Liver (tissue), 8 donors: ENCODE measurements at regions not wholly inside any gene's neighbourhood (a gene's known extent, or its start where the extent isn't known, plus 50 kb on each side); places are given as distances from the start of the nearest gene placed in this dataset.

ENCODE experiments used
- DNase-seq: peaks from one replicate; pipeline ENCODE4 v3.0.0-alpha.2; 2017; ENCODE audit warnings: low spot score
- H3K27ac ChIP-seq, 2 donors: one replicate each; pipeline ENCODE4 v1.7.0; 2013; ENCODE audit warnings: inconsistent platforms in 2 of 2, low read length in 2 of 2, control low read depth in 1 of 2, low read depth in 1 of 2, mild to moderate bottlenecking in 1 of 2
- H3K27me3 ChIP-seq, 4 donors: one replicate each; pipeline versions ENCODE4 v1.6.1 to v1.7.0; 2013; ENCODE audit warnings: low read length in 3 of 4, inconsistent platforms in 1 of 4, mild to moderate bottlenecking in 1 of 4, moderate library complexity in 1 of 4; ENCODE audit not compliant: control insufficient read depth in 4 of 4, insufficient read depth in 4 of 4
- H3K36me3 ChIP-seq, 4 donors: one replicate each; pipeline versions ENCODE4 v1.6.1 to v1.7.0; 2013; ENCODE audit warnings: low read length in 3 of 4, mild to moderate bottlenecking in 3 of 4, low read depth in 1 of 4, moderate library complexity in 1 of 4; ENCODE audit not compliant: control insufficient read depth in 4 of 4, insufficient read depth in 3 of 4
- H3K4me1 ChIP-seq, 4 donors: one replicate each; pipeline versions ENCODE4 v1.6.1 to v1.7.0; 2013; ENCODE audit warnings: low read length in 3 of 4, mild to moderate bottlenecking in 3 of 4, moderate library complexity in 1 of 4; ENCODE audit not compliant: control insufficient read depth in 4 of 4, insufficient read depth in 4 of 4
- H3K4me3 ChIP-seq, 3 donors: one replicate each; pipeline versions ENCODE4 v1.6.1 to v1.7.0; 2013; ENCODE audit warnings: low read length in 3 of 3, control low read depth in 1 of 3, low read depth in 1 of 3, mild to moderate bottlenecking in 1 of 3
- H3K9ac ChIP-seq, 2 donors: one replicate each; pipeline ENCODE4 v1.7.0; 2013; ENCODE audit warnings: low read length in 2 of 2, mild to moderate bottlenecking in 2 of 2, moderate library complexity in 2 of 2, control low read depth in 1 of 2, low read depth in 1 of 2
- H3K9me3 ChIP-seq, 4 donors: one replicate each; pipeline versions ENCODE4 v1.6.1 to v1.7.0; 2013; ENCODE audit warnings: low read length in 3 of 4; ENCODE audit not compliant: control insufficient read depth in 4 of 4
- EGR1 ChIP-seq, 2 donors: IDR thresholded peaks; 2 replicates each; pipeline ENCODE4 v1.6.1; 2016 to 2018; ENCODE audit warnings: antibody characterized with exemption in 2 of 2, low read depth in 2 of 2
- FOXA1 ChIP-seq: IDR thresholded peaks from 2 replicates; pipeline ENCODE4 v1.6.1; 2016; ENCODE audit warnings: antibody characterized with exemption
- HNF4A ChIP-seq, 2 donors: conservative IDR thresholded peaks; 2 replicates each; pipeline ENCODE4 v1.6.1; 2016; ENCODE audit warnings: antibody characterized with exemption in 2 of 2, mild to moderate bottlenecking in 2 of 2
- HNF4G ChIP-seq: IDR thresholded peaks from 2 replicates; pipeline ENCODE4 v1.6.1; 2016; ENCODE audit warnings: antibody characterized with exemption
- JUND ChIP-seq, 2 donors: IDR thresholded peaks; 2 replicates each; pipeline ENCODE4 v1.6.1; 2016; ENCODE audit warnings: antibody characterized with exemption in 2 of 2
- NR2F2 ChIP-seq: IDR thresholded peaks from 2 replicates; pipeline ENCODE4 v1.6.1; 2016; ENCODE audit warnings: antibody characterized with exemption
- RXRA ChIP-seq, 2 donors: IDR thresholded peaks; 2 replicates each; pipeline ENCODE4 v1.6.1; 2017 to 2018; ENCODE audit warnings: antibody characterized with exemption in 2 of 2, mild to moderate bottlenecking in 1 of 2
- TAF1 ChIP-seq: conservative IDR thresholded peaks from 2 replicates; pipeline ENCODE4 v1.6.1; 2016; ENCODE audit warnings: antibody characterized with exemption, mild to moderate bottlenecking
- YY1 ChIP-seq: IDR thresholded peaks from 2 replicates; pipeline ENCODE4 v1.6.1; 2016; ENCODE audit warnings: antibody characterized with exemption, mild to moderate bottlenecking
- WGBS: extraction: QIAGEN DNeasy Blood & Tissue Kit; methylation state at CpG from one replicate; pipeline ENCODE4 v1.1.7; 2013; 5-methylcytosine and 5-hydroxymethylcytosine counted together
- TF ChIP-seq, protein P1 (sequence below): IDR thresholded peaks from 2 replicates; pipeline ENCODE4 v1.6.1; 2016; ENCODE audit warnings: antibody characterized with exemption
- TF ChIP-seq, protein P2 (sequence below): IDR thresholded peaks from 2 replicates; pipeline ENCODE4 v1.6.1; 2016; ENCODE audit warnings: antibody characterized with exemption, mild to moderate bottlenecking
- TF ChIP-seq, protein P3 (sequence below): fragments of 150-350 bp; IDR thresholded peaks from 2 replicates; pipeline ENCODE4 v1.5.1; 2017; ENCODE audit warnings: improper control_type of control experiment, low read depth, low read length; ENCODE audit not compliant: missing input control
- donor health status: healthy.
- donor health status: healthy.
- donor health status: healthy.
- donor health status: healthy.
- donor health status: healthy.

DNA sequence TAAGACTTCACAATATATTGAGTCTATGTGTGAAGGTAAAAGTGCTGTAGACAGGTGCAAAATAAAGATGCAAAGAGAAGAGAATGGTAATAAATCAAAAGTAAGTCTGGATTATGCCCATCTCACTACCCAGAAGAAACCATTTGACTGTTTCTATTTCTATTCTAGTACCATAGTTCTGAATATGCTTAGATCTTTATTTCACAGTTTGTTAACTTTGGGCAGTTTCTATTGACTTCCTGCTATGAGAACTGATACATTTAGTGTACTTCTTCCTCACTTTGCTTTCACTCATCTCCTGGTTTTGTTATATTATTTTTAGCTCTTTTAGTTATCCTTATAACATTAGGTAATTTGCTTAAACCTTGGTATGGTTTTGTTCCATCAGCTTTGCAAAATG, 94.9 kb downstream of the HS1BP3 start:
- Histone ChIP-seq H3K27me3 (no peaks in the 10 kb centered on the region), H3K9ac (no peak overlapping the region), H3K9me3 (no peaks in the 10 kb centered on the region), H3K4me3 (no peak overlapping the region), H3K27ac (no peak overlapping the region), H3K36me3 (no peaks in the 10 kb centered on the region), H3K4me1 (peaks cover 0 to 3% (median under 1%) of the 10 kb centered on the region in 4 donors)
- TF ChIP-seq NR2F2 = no peak
- TF ChIP-seq HNF4G = no peak
- no peak for DNase-seq

DNA sequence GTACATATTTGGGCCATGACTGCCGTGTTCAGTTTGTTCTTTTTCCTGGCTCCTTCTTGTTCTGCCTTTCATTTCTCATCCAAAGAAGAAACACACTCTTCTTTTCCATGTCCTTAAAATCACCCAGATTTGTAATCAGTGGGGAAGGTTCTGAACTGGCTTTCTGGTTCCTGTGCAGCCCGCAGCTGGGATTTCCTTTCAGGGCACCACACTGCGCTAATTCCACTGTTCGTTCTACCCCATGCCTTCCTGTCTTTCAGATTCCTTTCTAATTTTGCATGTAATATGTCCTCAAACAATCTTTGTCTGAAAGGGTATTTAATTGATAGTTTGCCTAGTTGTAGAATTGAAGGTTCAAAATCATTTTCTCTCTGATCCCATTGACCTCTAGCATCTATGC, 94.1 kb downstream of the HS1BP3 start:
- H3K27me3 ChIP-seq = no peaks in the 10 kb centered on the region
- no peak overlapping the region for H3K9ac ChIP-seq

DNA sequence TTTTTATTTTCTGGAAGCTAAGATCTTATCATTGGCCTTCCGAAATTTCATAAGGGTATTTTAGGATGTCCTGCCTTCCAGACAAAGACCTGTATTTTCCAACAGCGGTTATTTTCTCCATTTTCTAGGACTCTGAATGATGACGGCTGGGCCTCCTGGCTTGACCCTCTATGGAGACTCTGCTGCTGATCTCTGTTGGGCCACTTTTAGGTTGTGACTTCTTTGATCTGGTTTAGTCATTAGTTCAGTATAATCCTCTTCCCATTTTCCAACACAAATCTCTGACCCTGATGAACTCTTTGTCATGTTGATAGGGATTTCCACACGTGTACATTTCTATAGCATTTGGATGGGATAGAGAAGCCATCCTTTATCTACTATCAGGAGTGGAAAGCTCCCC, 93.7 kb downstream of the HS1BP3 start:
- H3K36me3 ChIP-seq = no peaks in the 10 kb centered on the region
- TF ChIP-seq, protein P1, sequence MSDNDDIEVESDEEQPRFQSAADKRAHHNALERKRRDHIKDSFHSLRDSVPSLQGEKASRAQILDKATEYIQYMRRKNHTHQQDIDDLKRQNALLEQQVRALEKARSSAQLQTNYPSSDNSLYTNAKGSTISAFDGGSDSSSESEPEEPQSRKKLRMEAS = no peak
- TF ChIP-seq JUND (IDR thresholded peaks at IDR 0.05) (no peak), HNF4A (conservative IDR thresholded peaks at IDR 0.05) (no peak), YY1 (no peak), RXRA (IDR thresholded peaks at IDR 0.05) (no peak), NR2F2 (no peak), FOXA1 (no peak)

More for the DNA sequence above, 94.1 kb downstream of the HS1BP3 start:
- DNase-seq = no peak
- Histone ChIP-seq H3K4me3 (no peak overlapping the region), H3K27ac (no peak overlapping the region), H3K36me3 (no peaks in the 10 kb centered on the region), H3K4me1 (no peaks in the 10 kb centered on the region), H3K9me3 (no peaks in the 10 kb centered on the region)
- TF ChIP-seq, protein P2, sequence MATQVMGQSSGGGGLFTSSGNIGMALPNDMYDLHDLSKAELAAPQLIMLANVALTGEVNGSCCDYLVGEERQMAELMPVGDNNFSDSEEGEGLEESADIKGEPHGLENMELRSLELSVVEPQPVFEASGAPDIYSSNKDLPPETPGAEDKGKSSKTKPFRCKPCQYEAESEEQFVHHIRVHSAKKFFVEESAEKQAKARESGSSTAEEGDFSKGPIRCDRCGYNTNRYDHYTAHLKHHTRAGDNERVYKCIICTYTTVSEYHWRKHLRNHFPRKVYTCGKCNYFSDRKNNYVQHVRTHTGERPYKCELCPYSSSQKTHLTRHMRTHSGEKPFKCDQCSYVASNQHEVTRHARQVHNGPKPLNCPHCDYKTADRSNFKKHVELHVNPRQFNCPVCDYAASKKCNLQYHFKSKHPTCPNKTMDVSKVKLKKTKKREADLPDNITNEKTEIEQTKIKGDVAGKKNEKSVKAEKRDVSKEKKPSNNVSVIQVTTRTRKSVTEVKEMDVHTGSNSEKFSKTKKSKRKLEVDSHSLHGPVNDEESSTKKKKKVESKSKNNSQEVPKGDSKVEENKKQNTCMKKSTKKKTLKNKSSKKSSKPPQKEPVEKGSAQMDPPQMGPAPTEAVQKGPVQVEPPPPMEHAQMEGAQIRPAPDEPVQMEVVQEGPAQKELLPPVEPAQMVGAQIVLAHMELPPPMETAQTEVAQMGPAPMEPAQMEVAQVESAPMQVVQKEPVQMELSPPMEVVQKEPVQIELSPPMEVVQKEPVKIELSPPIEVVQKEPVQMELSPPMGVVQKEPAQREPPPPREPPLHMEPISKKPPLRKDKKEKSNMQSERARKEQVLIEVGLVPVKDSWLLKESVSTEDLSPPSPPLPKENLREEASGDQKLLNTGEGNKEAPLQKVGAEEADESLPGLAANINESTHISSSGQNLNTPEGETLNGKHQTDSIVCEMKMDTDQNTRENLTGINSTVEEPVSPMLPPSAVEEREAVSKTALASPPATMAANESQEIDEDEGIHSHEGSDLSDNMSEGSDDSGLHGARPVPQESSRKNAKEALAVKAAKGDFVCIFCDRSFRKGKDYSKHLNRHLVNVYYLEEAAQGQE = no peak
- TF ChIP-seq EGR1 (IDR thresholded peaks at IDR 0.05; ENCODE audit: low read depth in 2 of 2) = no peak
- TF ChIP-seq, protein P3, sequence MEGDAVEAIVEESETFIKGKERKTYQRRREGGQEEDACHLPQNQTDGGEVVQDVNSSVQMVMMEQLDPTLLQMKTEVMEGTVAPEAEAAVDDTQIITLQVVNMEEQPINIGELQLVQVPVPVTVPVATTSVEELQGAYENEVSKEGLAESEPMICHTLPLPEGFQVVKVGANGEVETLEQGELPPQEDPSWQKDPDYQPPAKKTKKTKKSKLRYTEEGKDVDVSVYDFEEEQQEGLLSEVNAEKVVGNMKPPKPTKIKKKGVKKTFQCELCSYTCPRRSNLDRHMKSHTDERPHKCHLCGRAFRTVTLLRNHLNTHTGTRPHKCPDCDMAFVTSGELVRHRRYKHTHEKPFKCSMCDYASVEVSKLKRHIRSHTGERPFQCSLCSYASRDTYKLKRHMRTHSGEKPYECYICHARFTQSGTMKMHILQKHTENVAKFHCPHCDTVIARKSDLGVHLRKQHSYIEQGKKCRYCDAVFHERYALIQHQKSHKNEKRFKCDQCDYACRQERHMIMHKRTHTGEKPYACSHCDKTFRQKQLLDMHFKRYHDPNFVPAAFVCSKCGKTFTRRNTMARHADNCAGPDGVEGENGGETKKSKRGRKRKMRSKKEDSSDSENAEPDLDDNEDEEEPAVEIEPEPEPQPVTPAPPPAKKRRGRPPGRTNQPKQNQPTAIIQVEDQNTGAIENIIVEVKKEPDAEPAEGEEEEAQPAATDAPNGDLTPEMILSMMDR = no peak
- TF ChIP-seq TAF1 = no peak
- no peak for TF ChIP-seq HNF4G
- TF ChIP-seq, protein P1 = no peak
- no peak for TF ChIP-seq JUND (IDR thresholded peaks at IDR 0.05)
- TF ChIP-seq FOXA1 = no peak
- 81% methylated on average over 4 of the region's 4 CpGs for WGBS

More for the DNA sequence above, 93.7 kb downstream of the HS1BP3 start:
- Histone ChIP-seq H3K9me3 (no peaks in the 10 kb centered on the region), H3K9ac (no peak overlapping the region), H3K4me1 (no peaks in the 10 kb centered on the region), H3K27ac (no peak overlapping the region), H3K27me3 (no peaks in the 10 kb centered on the region), H3K4me3 (no peak overlapping the region)
- 89% methylated on average over 4 of the region's 4 CpGs for WGBS
- DNase-seq = no peak
